GM18507 (cell line): ENCODE measurements at regions not wholly inside any gene's neighbourhood (a gene's known extent, or its start where the extent isn't known, plus 50 kb on each side); places are given as distances from the start of the nearest gene placed in this dataset.
"Not testable (repeated sequence)": the region's sequence is repeated elsewhere in the genome, so short reads cannot be mapped to it uniquely, and the experiment has no call there.

Experiments used
- DNase-seq: peaks from one replicate; pipeline ENCODE4 v3.0.0; 2011; ENCODE audit warnings: low read depth; ENCODE audit not compliant: insufficient read length; ENCODE audit errors: extremely low spot score
- FAIRE-seq: peaks from 2 replicates; lab custom pipeline; 2011; peaks lifted over from hg19 to GRCh38; lab: Jason Lieb, UNC

GRCh38 chr15:66634540-66634939 is 67.5 kb upstream of the SMAD6 start:
- DNase-seq (no peak), FAIRE-seq (no peak)

GRCh38 chr15:66635006-66635405 is 67.0 kb upstream of the SMAD6 start:
- FAIRE-seq, result no peak
- DNase-seq, result no peak

- no peak for FAIRE-seq
- DNase-seq, result no peak
These were observed 66.2 kb upstream of the SMAD6 start for GRCh38 chr15:66635817-66636216.

- not testable (repeated sequence) for FAIRE-seq, DNase-seq
These were observed 65.0 kb upstream of the SMAD6 start for GRCh38 chr15:66637044-66637443.

- no peak for FAIRE-seq
- DNase-seq, result no peak
These were observed 63.7 kb upstream of the SMAD6 start for GRCh38 chr15:66638377-66638776.

GRCh38 chr15:66641485-66642315 is 60.3 kb upstream of the SMAD6 start:
- DNase-seq (no peak), FAIRE-seq (no peak)

GRCh38 chr15:66642514-66642913 is 59.5 kb upstream of the SMAD6 start:
- DNase-seq (no peak), FAIRE-seq (no peak)

GRCh38 chr15:66643033-66643432 is 59.0 kb upstream of the SMAD6 start:
- no peak for DNase-seq
- FAIRE-seq, result no peak

- no peak for FAIRE-seq
- DNase-seq, result no peak
These were observed 57.8 kb upstream of the SMAD6 start for GRCh38 chr15:66644000-66644787.

- DNase-seq, result no peak
These were observed 57.2 kb upstream of the SMAD6 start for GRCh38 chr15:66644869-66645268.

GRCh38 chr15:66646308-66646707 is 55.7 kb upstream of the SMAD6 start:
- FAIRE-seq (no peak), DNase-seq (no peak)

More at GRCh38 chr15:66644869-66645268, 57.2 kb upstream of the SMAD6 start:
- FAIRE-seq, result no peak

- DNase-seq (no peak), FAIRE-seq (no peak)
These were observed 55.2 kb upstream of the SMAD6 start for GRCh38 chr15:66646799-66647198.

- FAIRE-seq (no peak), DNase-seq (no peak)
These were observed 54.7 kb upstream of the SMAD6 start for GRCh38 chr15:66647358-66647757.

- DNase-seq (no peak), FAIRE-seq (no peak)
These were observed 53.4 kb upstream of the SMAD6 start for GRCh38 chr15:66648588-66648987.

- DNase-seq (no peak), FAIRE-seq (no peak)
These were observed 52.6 kb upstream of the SMAD6 start for GRCh38 chr15:66649235-66649984.

GRCh38 chr15:66650433-66650832 is 51.6 kb upstream of the SMAD6 start:
- no peak for FAIRE-seq
- DNase-seq, result no peak

- no peak for DNase-seq
- no peak for FAIRE-seq
These were observed 50.8 kb upstream of the SMAD6 start for GRCh38 chr15:66651198-66651597.

- DNase-seq (no peak), FAIRE-seq (no peak)
These were observed 50.0 kb upstream of the SMAD6 start for GRCh38 chr15:66651913-66652642.
